ENCODE measurements at regions not wholly inside any gene's neighbourhood (a gene's known extent, or its start where the extent isn't known, plus 50 kb on each side); places are given as distances from the start of the nearest gene placed in this dataset.

DNA sequence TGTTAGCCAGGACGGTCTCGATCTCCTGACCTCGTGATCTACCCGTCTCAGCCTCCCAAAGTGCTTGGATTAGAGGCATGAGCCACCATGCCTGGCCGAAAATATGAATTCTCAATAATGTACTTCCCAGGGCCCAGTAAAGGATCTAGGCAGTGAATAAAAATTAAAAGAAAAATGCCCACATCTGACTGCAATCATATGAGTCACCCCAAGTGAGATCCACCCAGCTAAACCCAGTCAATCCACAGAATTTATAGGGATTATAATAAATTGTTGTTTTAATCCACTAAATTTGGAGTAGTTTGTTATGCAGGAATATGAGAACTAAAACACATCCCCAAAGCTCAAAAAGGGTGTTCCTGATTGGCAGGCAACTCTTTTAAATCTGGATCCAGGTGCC lies 93.5 kb upstream of the STK39 start:
- TF ChIP-seq CTCF (IDR thresholded peaks at IDR 0.05; ENCODE audit: insufficient read depth, low read depth, low read length) (no peak), EZH2 (IDR thresholded peaks at IDR 0.05; ENCODE audit: insufficient read depth, low read length) (no peak)

All from astrocyte (in vitro differentiated cells and primary cell).